ENCODE measurements at regions not wholly inside any gene's neighbourhood (a gene's known extent, or its start where the extent isn't known, plus 50 kb on each side); places are given as distances from the start of the nearest gene placed in this dataset.

DNA sequence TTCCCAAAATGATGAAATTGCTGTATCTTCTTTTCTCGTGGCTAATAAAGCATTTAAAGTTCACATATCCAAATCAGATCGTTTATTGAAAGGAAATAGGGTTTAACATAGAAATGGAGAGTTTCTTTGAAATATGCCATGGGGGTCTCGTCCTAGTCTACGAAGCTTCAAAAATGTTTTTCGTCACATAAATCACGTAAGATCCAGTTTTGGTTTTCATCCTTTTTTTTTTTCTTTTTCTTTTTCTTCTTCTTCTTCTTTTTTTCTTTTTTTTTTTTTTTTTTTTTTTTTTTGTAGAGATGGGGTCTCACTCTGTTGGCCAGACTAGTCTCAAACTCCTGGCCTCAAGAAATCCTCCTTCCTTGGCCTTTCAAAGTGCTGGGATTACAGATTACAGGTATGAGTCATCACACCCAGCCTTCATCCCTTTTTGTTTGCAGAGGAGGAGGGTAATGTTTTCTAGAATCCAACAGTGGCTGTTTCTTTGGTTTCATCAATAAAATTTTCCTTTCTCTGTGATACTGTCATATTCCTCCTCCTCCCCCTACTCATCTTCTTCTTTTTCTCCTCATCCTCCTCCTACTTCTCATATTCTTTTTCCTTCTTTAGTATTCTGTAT lies 94.7 kb upstream of the LOC128125822 start:
- TF ChIP-seq, protein P1, sequence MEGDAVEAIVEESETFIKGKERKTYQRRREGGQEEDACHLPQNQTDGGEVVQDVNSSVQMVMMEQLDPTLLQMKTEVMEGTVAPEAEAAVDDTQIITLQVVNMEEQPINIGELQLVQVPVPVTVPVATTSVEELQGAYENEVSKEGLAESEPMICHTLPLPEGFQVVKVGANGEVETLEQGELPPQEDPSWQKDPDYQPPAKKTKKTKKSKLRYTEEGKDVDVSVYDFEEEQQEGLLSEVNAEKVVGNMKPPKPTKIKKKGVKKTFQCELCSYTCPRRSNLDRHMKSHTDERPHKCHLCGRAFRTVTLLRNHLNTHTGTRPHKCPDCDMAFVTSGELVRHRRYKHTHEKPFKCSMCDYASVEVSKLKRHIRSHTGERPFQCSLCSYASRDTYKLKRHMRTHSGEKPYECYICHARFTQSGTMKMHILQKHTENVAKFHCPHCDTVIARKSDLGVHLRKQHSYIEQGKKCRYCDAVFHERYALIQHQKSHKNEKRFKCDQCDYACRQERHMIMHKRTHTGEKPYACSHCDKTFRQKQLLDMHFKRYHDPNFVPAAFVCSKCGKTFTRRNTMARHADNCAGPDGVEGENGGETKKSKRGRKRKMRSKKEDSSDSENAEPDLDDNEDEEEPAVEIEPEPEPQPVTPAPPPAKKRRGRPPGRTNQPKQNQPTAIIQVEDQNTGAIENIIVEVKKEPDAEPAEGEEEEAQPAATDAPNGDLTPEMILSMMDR (IDR thresholded peaks at IDR 0.05): no peak
- no peak for TF ChIP-seq ZFX (IDR thresholded peaks at IDR 0.05; ENCODE audit: borderline replicate concordance)
